ENCODE measurements at regions not wholly inside any gene's neighbourhood (a gene's known extent, or its start where the extent isn't known, plus 50 kb on each side); places are given as distances from the start of the nearest gene placed in this dataset.

GRCh38 chr6:163930012-163930411 lies 515.5 kb downstream of the QKI start:
- Histone ChIP-seq H3K4me2 (ENCODE audit: low read depth, low read length, poor library complexity, severe bottlenecking) (no peak overlapping the region), H3K4me1 (ENCODE audit: insufficient read depth, low read length, poor library complexity, severe bottlenecking) (no peaks in the 10 kb centered on the region), H3K4me3 (ENCODE audit: low read length, poor library complexity, severe bottlenecking) (no peak overlapping the region), H3K9me2 (replicated peaks; ENCODE audit: low read depth, low read length) (no peaks in the 10 kb centered on the region), H3F3A (ENCODE audit: low read depth) (no peaks in the 10 kb centered on the region), H3K27me3 (ENCODE audit: insufficient read depth, low read length, poor library complexity, severe bottlenecking) (no peaks in the 10 kb centered on the region), H2AFZ (ENCODE audit: low read length) (no peak overlapping the region), H3K36me3 (ENCODE audit: insufficient read depth, low read length) (no peaks in the 10 kb centered on the region), H3K79me2 (ENCODE audit: insufficient read depth, low read length) (no peaks in the 10 kb centered on the region), H3K9me3 (ENCODE audit: insufficient read depth, low read depth, low read length) (no peaks in the 10 kb centered on the region; the same call in 1 of the 2 replicates), H4K20me1 (ENCODE audit: insufficient read depth, low read length, poor library complexity, severe bottlenecking) (no peaks in the 10 kb centered on the region), H3K9ac (ENCODE audit: low read depth, low read length, poor library complexity, severe bottlenecking) (no peak overlapping the region)
- TF ChIP-seq CTCF (conservative IDR thresholded peaks at IDR 0.05; ENCODE audit: low read length), result no peak
- TF ChIP-seq EZH2phosphoT487 (IDR thresholded peaks at IDR 0.05; ENCODE audit: borderline replicate concordance), result no peak

GRCh38 chr6:163929538-163929937 lies 515.0 kb downstream of the QKI start:
- Histone ChIP-seq H3K4me3 (ENCODE audit: low read length, poor library complexity, severe bottlenecking) (no peak overlapping the region), H3K9ac (ENCODE audit: low read depth, low read length, poor library complexity, severe bottlenecking) (no peak overlapping the region), H3K9me3 (ENCODE audit: insufficient read depth, low read depth, low read length) (peaks cover 3% of the 10 kb centered on the region; the same call in 1 of the 2 replicates), H2AFZ (ENCODE audit: low read length) (no peak overlapping the region), H3K27me3 (ENCODE audit: insufficient read depth, low read length, poor library complexity, severe bottlenecking) (no peaks in the 10 kb centered on the region), H3K36me3 (ENCODE audit: insufficient read depth, low read length) (no peaks in the 10 kb centered on the region), H4K20me1 (ENCODE audit: insufficient read depth, low read length, poor library complexity, severe bottlenecking) (no peaks in the 10 kb centered on the region), H3K9me2 (replicated peaks; ENCODE audit: low read depth, low read length) (no peaks in the 10 kb centered on the region), H3F3A (ENCODE audit: low read depth) (no peaks in the 10 kb centered on the region), H3K79me2 (ENCODE audit: insufficient read depth, low read length) (no peaks in the 10 kb centered on the region), H3K4me2 (ENCODE audit: low read depth, low read length, poor library complexity, severe bottlenecking) (no peak overlapping the region), H3K4me1 (ENCODE audit: insufficient read depth, low read length, poor library complexity, severe bottlenecking) (no peaks in the 10 kb centered on the region)
- TF ChIP-seq EZH2phosphoT487 (IDR thresholded peaks at IDR 0.05; ENCODE audit: borderline replicate concordance) (no peak), CTCF (conservative IDR thresholded peaks at IDR 0.05; ENCODE audit: low read length) (no peak)

GRCh38 chr6:163926642-163927041 lies 512.1 kb downstream of the QKI start:
- Histone ChIP-seq H3K36me3 (ENCODE audit: insufficient read depth, low read length) (no peaks in the 10 kb centered on the region), H3F3A (ENCODE audit: low read depth) (no peaks in the 10 kb centered on the region), H3K79me2 (ENCODE audit: insufficient read depth, low read length) (no peaks in the 10 kb centered on the region), H3K9ac (ENCODE audit: low read depth, low read length, poor library complexity, severe bottlenecking) (no peak overlapping the region), H4K20me1 (ENCODE audit: insufficient read depth, low read length, poor library complexity, severe bottlenecking) (no peaks in the 10 kb centered on the region), H3K4me3 (ENCODE audit: low read length, poor library complexity, severe bottlenecking) (no peak overlapping the region), H3K9me3 (ENCODE audit: insufficient read depth, low read depth, low read length) (peaks cover 3% of the 10 kb centered on the region; the same call in 1 of the 2 replicates), H2AFZ (ENCODE audit: low read length) (no peak overlapping the region), H3K4me2 (ENCODE audit: low read depth, low read length, poor library complexity, severe bottlenecking) (no peak overlapping the region), H3K9me2 (replicated peaks; ENCODE audit: low read depth, low read length) (no peaks in the 10 kb centered on the region), H3K27me3 (ENCODE audit: insufficient read depth, low read length, poor library complexity, severe bottlenecking) (no peaks in the 10 kb centered on the region), H3K4me1 (ENCODE audit: insufficient read depth, low read length, poor library complexity, severe bottlenecking) (no peaks in the 10 kb centered on the region)
- TF ChIP-seq EZH2phosphoT487 (IDR thresholded peaks at IDR 0.05; ENCODE audit: borderline replicate concordance) (no peak), CTCF (conservative IDR thresholded peaks at IDR 0.05; ENCODE audit: low read length) (no peak)
